Stomach (tissue), 4 donors: ENCODE measurements at regions not wholly inside any gene's neighbourhood (a gene's known extent, or its start where the extent isn't known, plus 50 kb on each side); places are given as distances from the start of the nearest gene placed in this dataset.

ENCODE experiments used
- POLR2A ChIP-seq, 4 donors: fragments of 450-650 bp; IDR thresholded peaks; one replicate each; pipeline ENCODE4 v1.6.1; 2016; ENCODE audit warnings: antibody characterized with exemption in 4 of 4, control low read depth in 2 of 4, mild to moderate bottlenecking in 1 of 4, moderate library complexity in 1 of 4
- POLR2AphosphoS5 ChIP-seq, 3 donors: sonication (generic); formaldehyde crosslinking; IDR thresholded peaks; one replicate each; pipeline ENCODE4 v1.6.1; 2016; ENCODE audit warnings: antibody characterized with exemption in 3 of 3

DNA sequence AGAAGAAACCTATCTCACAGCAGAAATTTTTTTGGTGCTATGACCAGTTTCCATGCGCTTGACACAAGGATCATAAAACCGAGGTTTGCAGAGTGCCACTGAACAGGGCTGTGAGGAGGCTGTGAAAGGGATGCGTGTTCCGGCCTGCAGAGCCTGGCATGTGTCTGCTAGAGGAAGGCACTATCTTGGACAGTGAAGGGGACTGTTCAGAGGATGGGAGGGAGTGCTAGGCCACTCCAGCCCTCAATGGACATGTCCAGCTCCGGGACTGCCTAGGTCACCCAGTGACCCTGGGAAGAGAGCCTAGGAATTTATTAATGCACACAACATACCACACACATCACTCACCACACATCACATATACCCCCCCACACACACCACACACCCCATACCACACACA, 275.9 kb downstream of the GADD45G start:
- TF ChIP-seq POLR2A (IDR thresholded peaks at IDR 0.05) (no peak), POLR2AphosphoS5 (IDR thresholded peaks at IDR 0.05) (no peak)
